ENCODE measurements at regions not wholly inside any gene's neighbourhood (a gene's known extent, or its start where the extent isn't known, plus 50 kb on each side); places are given as distances from the start of the nearest gene placed in this dataset.
A peak's percentile ranks its signal among the peaks of the same experiment; 100 is the strongest.

DNA sequence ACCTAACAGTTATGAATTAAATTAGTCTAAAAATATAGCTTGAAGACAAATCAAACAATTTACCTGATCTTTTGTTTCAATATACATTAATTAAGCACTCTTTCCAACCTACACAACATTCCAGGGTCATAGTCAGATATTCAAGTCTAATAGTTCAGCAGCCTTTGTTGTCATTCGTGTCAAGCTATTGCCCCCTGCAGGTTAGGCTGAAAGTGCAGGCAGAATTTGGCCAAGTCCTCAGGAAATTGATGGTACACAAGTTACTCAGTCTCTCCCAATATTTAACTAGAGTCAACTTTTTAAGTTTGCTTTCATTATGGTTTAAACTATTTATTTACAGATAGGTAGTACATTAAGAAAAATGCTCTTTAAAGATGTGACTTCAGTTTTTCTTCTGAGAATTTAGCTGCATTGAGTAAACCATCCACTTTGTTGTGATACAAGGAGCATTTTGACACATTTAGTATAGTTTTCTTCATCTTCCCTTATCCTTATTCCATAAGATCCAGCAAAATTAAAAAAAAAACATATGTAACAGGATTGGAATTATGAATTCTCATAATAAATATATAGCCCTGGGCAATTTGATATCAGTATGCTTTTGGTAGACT is 130.3 kb upstream of the DPYD start:
- H3K36me3 ChIP-seq, result no peaks in the 10 kb centered on the region
- 0 to 2% (median 0%) methylated on average over 1 of the region's 1 CpG for WGBS, 3 donors
- no peaks in the 10 kb centered on the region for H3K27me3 ChIP-seq
- no peaks in the 10 kb centered on the region for H3K9me3 ChIP-seq
- H3K4me3 ChIP-seq, result no peak overlapping the region
- peak in 4 of 5 donors; percentile 34 to 58 (median 46) for DNase-seq
- intact Hi-C loops (cut with DNase I), result loop anchor here in 1 of 4 donors (5.0 kb wide), 1 partner anchor 1079 kb away; no protein-coding TSS in a partner anchor
- peaks cover 3% of the 10 kb centered on the region for H3K4me1 ChIP-seq (ENCODE audit: insufficient read depth)
- H3K27ac ChIP-seq, result no peak overlapping the region
- TF ChIP-seq CTCF (IDR thresholded peaks at IDR 0.05), result peak in 2 of 3 donors; percentile 19 to 38
- TF ChIP-seq EP300 (IDR thresholded peaks at IDR 0.05), result no peak

- H3K4me1 ChIP-seq (ENCODE audit: insufficient read depth), result peaks cover 7% of the 10 kb centered on the region
- no peaks in the 10 kb centered on the region for H3K9me3 ChIP-seq
- H3K27me3 ChIP-seq, result no peaks in the 10 kb centered on the region
- DNase-seq, result no peak
- TF ChIP-seq EP300 (IDR thresholded peaks at IDR 0.05) (no peak), POLR2A (IDR thresholded peaks at IDR 0.05) (no peak), CTCF (IDR thresholded peaks at IDR 0.05) (no peak)
- H3K27ac ChIP-seq, result no peak overlapping the region
- WGBS, 3 donors, result 16 to 19% (median 17%) methylated on average over 24 of the region's 24 CpGs
- no peaks in the 10 kb centered on the region for H3K36me3 ChIP-seq
- intact Hi-C loops (cut with DNase I), result loop anchor here in 1 of 4 donors (5.0 kb wide), 1 partner anchor 1077 kb away; no protein-coding TSS in a partner anchor
- H3K4me3 ChIP-seq, result no peak overlapping the region
These were observed 128.7 kb upstream of the DPYD start for GRCh38 chr1:98049370-98050135.

- H3K36me3 ChIP-seq, result no peaks in the 10 kb centered on the region
- TF ChIP-seq EP300 (IDR thresholded peaks at IDR 0.05), result no peak
- H3K4me3 ChIP-seq, result no peak overlapping the region
- peaks cover 7% of the 10 kb centered on the region for H3K4me1 ChIP-seq (ENCODE audit: insufficient read depth)
- no peak for DNase-seq
- 3 to 4% (median 4%) methylated on average over 16 of the region's 16 CpGs for WGBS, 3 donors
- no peaks in the 10 kb centered on the region for H3K9me3 ChIP-seq
- H3K27me3 ChIP-seq, result no peaks in the 10 kb centered on the region
- H3K27ac ChIP-seq, result no peak overlapping the region
- intact Hi-C loops (cut with DNase I), result no loop called here
These were observed 128.0 kb upstream of the DPYD start for GRCh38 chr1:98048751-98049325.

DNA sequence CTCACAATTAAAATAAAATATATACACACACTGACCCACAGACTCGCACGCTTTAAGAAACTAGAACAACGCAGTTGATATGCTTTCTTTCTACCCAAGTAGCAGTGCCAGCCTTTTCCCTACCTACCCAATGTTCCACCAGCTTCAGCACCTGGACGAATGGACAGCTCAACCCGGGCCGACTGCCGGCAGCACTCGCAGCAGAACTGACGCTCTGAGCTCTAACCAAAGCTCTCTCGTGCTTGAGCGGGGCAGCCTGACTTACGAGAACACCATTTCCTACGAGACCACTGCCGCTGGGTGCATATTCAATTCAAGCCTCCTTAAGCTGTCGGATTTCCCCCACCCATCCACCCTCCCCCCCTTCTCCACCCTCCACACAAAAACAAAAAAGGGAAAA is 127.4 kb upstream of the DPYD start:
- Histone ChIP-seq H3K36me3 (no peaks in the 10 kb centered on the region), H3K27me3 (no peaks in the 10 kb centered on the region), H3K9me3 (no peaks in the 10 kb centered on the region), H3K4me1 (ENCODE audit: insufficient read depth) (peaks cover 4% of the 10 kb centered on the region), H3K4me3 (no peak overlapping the region), H3K27ac (no peak overlapping the region)
- TF ChIP-seq EP300 (IDR thresholded peaks at IDR 0.05), result no peak
- DNase-seq, result peak; percentile 50 to 76 (median 56)
- 0 to 1% (median 0%) methylated on average over 15 of the region's 15 CpGs for WGBS, 3 donors
- intact Hi-C loops (cut with DNase I), result no loop called here

DNA sequence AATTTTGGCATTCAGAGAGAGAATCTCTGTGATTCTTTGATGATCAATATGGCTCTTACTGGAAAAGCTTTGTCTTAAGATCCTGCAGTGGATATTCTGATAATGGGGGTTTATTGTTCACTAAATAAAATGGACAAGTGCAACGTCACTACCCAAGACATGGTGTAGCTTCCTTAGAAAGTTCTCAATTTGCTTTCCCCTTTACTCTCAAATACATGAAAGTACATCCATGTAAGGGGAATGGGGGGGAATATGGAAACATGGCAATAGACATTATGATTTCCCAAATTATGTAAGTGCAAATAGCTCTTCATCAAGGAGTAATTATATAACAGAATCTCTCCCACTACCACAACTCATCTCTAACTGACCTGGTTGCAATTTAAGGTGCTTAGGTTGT is 126.3 kb upstream of the DPYD start:
- H3K4me1 ChIP-seq (ENCODE audit: insufficient read depth), result peaks cover 4% of the 10 kb centered on the region
- no peak overlapping the region for H3K27ac ChIP-seq
- WGBS, 3 donors, result 58 to 68% (median 60%) methylated on average over 1 of the region's 1 CpG
- H3K4me3 ChIP-seq, result no peak overlapping the region
- intact Hi-C loops (cut with DNase I), result no loop called here
- TF ChIP-seq POLR2A (IDR thresholded peaks at IDR 0.05) (no peak), EP300 (IDR thresholded peaks at IDR 0.05) (no peak), CTCF (IDR thresholded peaks at IDR 0.05) (no peak)
- no peaks in the 10 kb centered on the region for H3K27me3 ChIP-seq
- no peaks in the 10 kb centered on the region for H3K36me3 ChIP-seq
- no peak for DNase-seq
- H3K9me3 ChIP-seq, result no peaks in the 10 kb centered on the region

Measured in ovary (tissue), 7 donors.